ENCODE measurements at regions not wholly inside any gene's neighbourhood (a gene's known extent, or its start where the extent isn't known, plus 50 kb on each side); places are given as distances from the start of the nearest gene placed in this dataset.

DNA sequence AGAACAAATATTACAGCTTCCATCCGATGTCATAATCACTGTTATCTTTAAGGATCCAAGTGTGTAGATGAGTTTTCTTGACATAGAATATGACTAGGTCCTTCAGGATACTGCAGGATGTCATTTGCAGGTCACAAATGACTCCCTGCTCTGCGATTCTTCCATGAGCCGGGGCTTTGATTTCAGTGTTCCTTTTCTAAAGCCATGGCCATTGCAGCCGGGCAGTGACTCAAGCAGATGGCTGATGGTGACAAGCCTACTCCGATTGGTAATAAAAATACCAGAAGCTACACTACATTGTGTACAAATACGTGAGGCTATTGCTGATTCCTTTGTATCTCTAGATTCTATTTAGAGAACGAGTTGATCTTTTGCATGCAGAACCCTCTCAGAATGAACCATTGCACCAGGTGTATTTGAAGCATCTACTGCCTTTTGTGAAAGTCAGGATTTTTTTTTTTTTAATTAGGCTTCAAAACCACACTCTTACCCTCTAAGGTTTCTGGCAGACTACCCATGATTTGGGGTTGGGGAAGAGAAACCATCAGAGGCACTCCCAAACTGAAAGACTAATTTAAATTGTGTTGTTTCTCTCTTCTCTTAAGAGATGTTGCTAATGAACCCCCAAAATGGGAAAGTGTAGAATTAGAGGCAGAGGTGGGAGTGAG, 271.0 kb upstream of the ADRA1B start:
- TF ChIP-seq CTCF (IDR thresholded peaks at IDR 0.05; ENCODE audit: poor library complexity) (no peak), EZH2 (IDR thresholded peaks at IDR 0.05; ENCODE audit: borderline replicate concordance) (no peak), EZH2phosphoT487 (IDR thresholded peaks at IDR 0.05; ENCODE audit: low read depth, severe bottlenecking, unreplicated experiment) (no peak)

All from hepatocyte (in vitro differentiated cells).